HepG2 (cell line): ENCODE measurements at regions not wholly inside any gene's neighbourhood (a gene's known extent, or its start where the extent isn't known, plus 50 kb on each side); places are given as distances from the start of the nearest gene placed in this dataset.

Experiments used
- ATAC-seq: fragments of 200-7000 bp; cut with Tn5 transposase; 3 replicates; pipeline ENCODE4 v1.9.1; 2020; ENCODE audit warnings: mild to moderate bottlenecking, moderate library complexity
- BruUV-seq: library from RNA; stranded (reverse); fragments of 400-500 nt; replicated peaks from 2 replicates; lab custom pipeline; 2021; lab: Mats Ljungman, UMichigan
- CTCF ChIA-PET: fragments of 300-600 bp; formaldehyde crosslinking; extraction: SDS; loops from one replicate; lab custom pipeline; 2021; ENCODE audit warnings: low total read pairs, inconsistent platforms, low intra/inter-chr PET ratio; lab: Yijun Ruan, JAX
- POLR2A ChIA-PET: fragments of 350-600 bp; sonication (Branson Sonifier 250); formaldehyde crosslinking; loops from one replicate; lab custom pipeline; 2020; ENCODE audit warnings: antibody characterized with exemption, inconsistent platforms; lab: Yijun Ruan, JAX
- DNase-seq: peaks from one replicate; pipeline ENCODE4 v3.0.0-alpha.2; 2015; ENCODE audit warnings: low spot score
- FAIRE-seq: peaks from 3 replicates; lab custom pipeline; 2011; peaks lifted over from hg19 to GRCh38; lab: Jason Lieb, UNC
- H2AFZ ChIP-seq: one replicate; pipeline ENCODE4 v1.6.1; 2011; ENCODE audit warnings: low read length, inconsistent platforms
- H3K27ac ChIP-seq: fragments of 300-600 bp; 3 replicates; pipeline ENCODE4 v1.8.0; 2011; ENCODE audit warnings: mixed run types, mild to moderate bottlenecking, mixed read lengths, low read length, inconsistent platforms; ENCODE audit not compliant: insufficient read depth; ENCODE audit errors: extremely low read length
- H3K27me3 ChIP-seq, 2 experiments: fragments of 200-600 bp in 1 of 2; 2 replicates in 1 of 2; 3 replicates in 1 of 2; pipeline versions ENCODE4 v1.6.0 to v1.8.0; 2011; ENCODE audit warnings: low read length in 2 of 2, mild to moderate bottlenecking in 2 of 2, moderate library complexity in 2 of 2, inconsistent platforms in 1 of 2; ENCODE audit not compliant: insufficient read depth in 2 of 2, control insufficient read depth in 1 of 2
- H3K36me3 ChIP-seq, 2 experiments: fragments of 200-600 bp in 1 of 2; replicated peaks in 1 of 2; 2 replicates in 1 of 2; 3 replicates in 1 of 2; pipeline versions ENCODE4 v1.5.1 to v1.8.0; 2011; ENCODE audit warnings: low read length in 2 of 2, inconsistent platforms in 1 of 2; ENCODE audit not compliant: insufficient read depth in 2 of 2, control insufficient read depth in 1 of 2
- H3K4me1 ChIP-seq: 2 replicates; pipeline ENCODE4 v1.5.1; 2012; ENCODE audit warnings: low read length, inconsistent platforms; ENCODE audit not compliant: insufficient read depth
- H3K4me2 ChIP-seq: 2 replicates; pipeline ENCODE4 v1.6.0; 2011; ENCODE audit warnings: low read depth, low read length, inconsistent platforms
- H3K4me3 ChIP-seq, 3 experiments: fragments of 200-600 bp in 1 of 3; sonication (generic), shearing (Covaris generic) in 1 of 3; replicated peaks in 1 of 3; 2 replicates each; pipeline ENCODE4 v1.5.1; 2011 to 2016; ENCODE audit warnings: low read length in 3 of 3, inconsistent platforms in 2 of 3, low read depth in 2 of 3, mild to moderate bottlenecking in 2 of 3, control low read depth in 1 of 3, mixed read lengths in 1 of 3; ENCODE audit not compliant: insufficient read depth in 1 of 3
- H3K79me2 ChIP-seq: one replicate; pipeline ENCODE4 v1.6.1; 2011; ENCODE audit warnings: low read length, inconsistent platforms; ENCODE audit not compliant: insufficient read depth
- H3K9ac ChIP-seq: 2 replicates; pipeline ENCODE4 v1.6.0; 2011; ENCODE audit warnings: mild to moderate bottlenecking, low read depth, low read length, inconsistent platforms; ENCODE audit not compliant: insufficient read depth
- H3K9me3 ChIP-seq: 2 replicates; pipeline ENCODE4 v1.5.1; 2012; ENCODE audit warnings: mild to moderate bottlenecking, low read length
- H4K20me1 ChIP-seq: 2 replicates; pipeline ENCODE4 v1.6.0; 2011; ENCODE audit warnings: inconsistent platforms, mild to moderate bottlenecking, low read length, moderate library complexity; ENCODE audit not compliant: insufficient read depth
- ATF4 ChIP-seq, 2 experiments: fragments of 450-650 bp in 1 of 2; sonication (generic) in 1 of 2; formaldehyde crosslinking; IDR thresholded peaks; 2 replicates each; pipeline versions ENCODE4 v1.5.0 to v1.8.0; 2020 to 2022; ENCODE audit warnings: mild to moderate bottlenecking in 1 of 2, missing genetic modification reagents in 1 of 2
- ATF7-NPFF ChIP-seq: sonication (generic); formaldehyde crosslinking; IDR thresholded peaks from 2 replicates; pipeline ENCODE4 v1.8.1; 2023; ENCODE audit warnings: mild to moderate bottlenecking, low read depth, missing genetic modification reagents, moderate library complexity
- ATM ChIP-seq: fragments of 450-650 bp; IDR thresholded peaks from 2 replicates; pipeline ENCODE4 v1.7.1; 2017; ENCODE audit warnings: mild to moderate bottlenecking, borderline replicate concordance
- CBX1 ChIP-seq: IDR thresholded peaks from one replicate; pipeline ENCODE4 v1.6.1; 2016; ENCODE audit warnings: antibody characterized with exemption, low read depth
- IKZF4 ChIP-seq: sonication (generic); formaldehyde crosslinking; IDR thresholded peaks from 2 replicates; pipeline ENCODE4 v1.5.1; 2020; ENCODE audit warnings: borderline replicate concordance, mild to moderate bottlenecking, low read depth, missing genetic modification reagents; ENCODE audit errors: not compliant biosample characterization
- MTA1 ChIP-seq: sonication (generic); formaldehyde crosslinking; IDR thresholded peaks from 2 replicates; pipeline ENCODE4 v1.4.0; 2020; ENCODE audit warnings: missing genetic modification reagents, mild to moderate bottlenecking, borderline replicate concordance
- REXO4 ChIP-seq: sonication (generic); formaldehyde crosslinking; IDR thresholded peaks from 2 replicates; pipeline ENCODE4 v1.8.0; 2022; ENCODE audit warnings: missing genetic modification reagents, mild to moderate bottlenecking, borderline replicate concordance
- SKI ChIP-seq: fragments of 450-650 bp; IDR thresholded peaks from one replicate; pipeline ENCODE4 v1.6.1; 2018; ENCODE audit warnings: mild to moderate bottlenecking; ENCODE audit not compliant: partially characterized antibody
- TBX2 ChIP-seq: sonication (generic); formaldehyde crosslinking; IDR thresholded peaks from 2 replicates; pipeline ENCODE4 v1.5.0; 2020; ENCODE audit warnings: missing genetic modification reagents, mild to moderate bottlenecking, borderline replicate concordance
- TEAD2 ChIP-seq: sonication (generic); formaldehyde crosslinking; IDR thresholded peaks from 2 replicates; pipeline ENCODE4 v1.9.0; 2021; ENCODE audit warnings: missing genetic modification reagents
- ZNF160 ChIP-seq: sonication (generic); formaldehyde crosslinking; IDR thresholded peaks from 2 replicates; pipeline ENCODE4 v1.8.0; 2022; ENCODE audit warnings: mild to moderate bottlenecking, inconsistent platforms, missing genetic modification reagents
- ZNF234 ChIP-seq: sonication (generic); formaldehyde crosslinking; conservative IDR thresholded peaks from 2 replicates; pipeline ENCODE4 v1.5.1; 2020; ENCODE audit warnings: mild to moderate bottlenecking, missing genetic modification reagents
- ZNF383 ChIP-seq: sonication (generic); formaldehyde crosslinking; IDR thresholded peaks from 2 replicates; pipeline ENCODE4 v1.4.0; 2020; ENCODE audit warnings: missing genetic modification reagents, mild to moderate bottlenecking, borderline replicate concordance
- ZNF460 ChIP-seq: sonication (generic); formaldehyde crosslinking; IDR thresholded peaks from 2 replicates; pipeline ENCODE4 v1.5.1; 2020; ENCODE audit warnings: missing genetic modification reagents, mild to moderate bottlenecking, borderline replicate concordance
- ZNF512B ChIP-seq: sonication (generic); formaldehyde crosslinking; IDR thresholded peaks from 2 replicates; pipeline ENCODE4 v1.5.1; 2020; ENCODE audit warnings: missing genetic modification reagents, mild to moderate bottlenecking, borderline replicate concordance
- ZNF562 ChIP-seq: sonication (generic); formaldehyde crosslinking; IDR thresholded peaks from 2 replicates; pipeline ENCODE4 v1.8.0; 2022; ENCODE audit warnings: missing genetic modification reagents, borderline replicate concordance
- ZUFSP ChIP-seq: sonication (generic); formaldehyde crosslinking; IDR thresholded peaks from 2 replicates; pipeline ENCODE4 v1.9.0; 2021; ENCODE audit warnings: missing genetic modification reagents, mild to moderate bottlenecking, borderline replicate concordance
- WGBS: methylation state at CpG from one replicate; pipeline ENCODE4 v1.1.6; 2017; ENCODE audit warnings: low lambda C conversion rate; 5-methylcytosine and 5-hydroxymethylcytosine counted together
- in situ Hi-C: cut with HindIII; loops from 2 replicates; pipeline ENCODE4 v1.10.0; 2017; ENCODE audit warnings: low pct_unique_long_range_greater_than_20kb; ENCODE audit not compliant: extremely low pct_ligation_motif_present
- intact Hi-C: fragments of 100-400 bp; cut with micrococcal nuclease; formaldehyde crosslinking; loops from one replicate; pipeline ENCODE4 v1.10.0; 2022; ENCODE audit not compliant: unreplicated experiment

GRCh38 chr4:122671919-122672490, 51.1 kb upstream of the IL21 start:
- BruUV-seq, result no TSS peak
- FAIRE-seq (no peak), ATAC-seq (no peak), DNase-seq (no peak)
- CTCF ChIA-PET, result no interaction called here
- in situ Hi-C loops, result no loop called here
- no peaks in the 10 kb centered on the region for H3K9me3 ChIP-seq
- intact Hi-C loops, result no loop called here
- no peak overlapping the region for H3K4me3 ChIP-seq
- peaks cover 16% of the 10 kb centered on the region for H3K4me1 ChIP-seq
- no peak for TF ChIP-seq ATF4 (CRISPR knock-in tag; IDR thresholded peaks at IDR 0.05)
- no peak for TF ChIP-seq IKZF4 (CRISPR knock-in tag)
- no peak for TF ChIP-seq ZUFSP (CRISPR knock-in tag)
- no peak for TF ChIP-seq SKI
- no peak for TF ChIP-seq ZNF562
- no peak for TF ChIP-seq ZNF383
- TF ChIP-seq ZNF160 (CRISPR knock-in tag), result no peak
- no peak for TF ChIP-seq REXO4 (CRISPR knock-in tag)
- no peak for TF ChIP-seq ZNF460 (CRISPR knock-in tag)
- no peak for TF ChIP-seq ZNF512B (CRISPR knock-in tag)
- no peak for TF ChIP-seq TEAD2
- TF ChIP-seq MTA1 (CRISPR knock-in tag), result no peak
- TF ChIP-seq TBX2 (CRISPR knock-in tag), result no peak
- no peak for TF ChIP-seq ZNF234 (CRISPR knock-in tag)
- no peak for TF ChIP-seq CBX1
- TF ChIP-seq ATM, result no peak
- no peak for TF ChIP-seq ATF7-NPFF (CRISPR knock-in tag)
- no peak overlapping the region for H3K4me2 ChIP-seq
- no peak overlapping the region for H2AFZ ChIP-seq
- H3K36me3 ChIP-seq, result no peaks in the 10 kb centered on the region
- no peak overlapping the region for H3K27ac ChIP-seq
- no peaks in the 10 kb centered on the region for H3K79me2 ChIP-seq
- H3K27me3 ChIP-seq, result peaks cover 1 to 15% of the 10 kb centered on the region in 2 experiments; a peak in 3 of 5 replicates
- 34% methylated on average over 4 of the region's 4 CpGs for WGBS
- POLR2A ChIA-PET, result no interaction called here
- H3K9ac ChIP-seq, result no peak overlapping the region
- H4K20me1 ChIP-seq, result no peaks in the 10 kb centered on the region
